ENCODE measurements at regions not wholly inside any gene's neighbourhood (a gene's known extent, or its start where the extent isn't known, plus 50 kb on each side); places are given as distances from the start of the nearest gene placed in this dataset.

DNA sequence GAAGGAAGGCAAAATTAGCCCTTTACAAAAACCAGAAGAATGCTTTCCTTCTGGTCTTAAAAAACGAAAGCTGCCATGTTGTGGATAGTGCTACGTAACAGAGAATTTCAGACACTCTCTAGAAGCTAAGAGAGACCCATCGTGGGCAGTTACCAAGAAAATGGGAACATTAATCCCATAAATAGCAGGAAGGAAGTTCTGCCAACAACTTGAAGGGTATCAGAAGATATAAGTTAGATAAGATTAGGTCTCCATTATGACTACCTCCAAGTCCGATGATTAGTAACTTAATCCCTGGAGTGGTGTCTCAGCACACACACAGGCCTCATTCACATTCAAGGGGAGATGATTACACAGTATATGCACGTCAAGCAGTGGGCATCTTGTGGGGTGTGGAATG, 115.7 kb upstream of the TRPC4 start:
- Histone ChIP-seq H3K27me3 (replicated peaks; ENCODE audit: insufficient read depth) (no peaks in the 10 kb centered on the region), H3K9me3 (no peaks in the 10 kb centered on the region), H3K27ac (no peak overlapping the region), H3K4me3 (no peak overlapping the region), H3K4me1 (replicated peaks) (no peaks in the 10 kb centered on the region), H3K36me3 (no peaks in the 10 kb centered on the region)
- 84% methylated on average over 5 of the region's 5 CpGs for WGBS
- intact Hi-C loops (cut with DNase I), result no loop called here
- DNase-seq (ENCODE audit: low spot score), result no peak
- TF ChIP-seq, protein P1, sequence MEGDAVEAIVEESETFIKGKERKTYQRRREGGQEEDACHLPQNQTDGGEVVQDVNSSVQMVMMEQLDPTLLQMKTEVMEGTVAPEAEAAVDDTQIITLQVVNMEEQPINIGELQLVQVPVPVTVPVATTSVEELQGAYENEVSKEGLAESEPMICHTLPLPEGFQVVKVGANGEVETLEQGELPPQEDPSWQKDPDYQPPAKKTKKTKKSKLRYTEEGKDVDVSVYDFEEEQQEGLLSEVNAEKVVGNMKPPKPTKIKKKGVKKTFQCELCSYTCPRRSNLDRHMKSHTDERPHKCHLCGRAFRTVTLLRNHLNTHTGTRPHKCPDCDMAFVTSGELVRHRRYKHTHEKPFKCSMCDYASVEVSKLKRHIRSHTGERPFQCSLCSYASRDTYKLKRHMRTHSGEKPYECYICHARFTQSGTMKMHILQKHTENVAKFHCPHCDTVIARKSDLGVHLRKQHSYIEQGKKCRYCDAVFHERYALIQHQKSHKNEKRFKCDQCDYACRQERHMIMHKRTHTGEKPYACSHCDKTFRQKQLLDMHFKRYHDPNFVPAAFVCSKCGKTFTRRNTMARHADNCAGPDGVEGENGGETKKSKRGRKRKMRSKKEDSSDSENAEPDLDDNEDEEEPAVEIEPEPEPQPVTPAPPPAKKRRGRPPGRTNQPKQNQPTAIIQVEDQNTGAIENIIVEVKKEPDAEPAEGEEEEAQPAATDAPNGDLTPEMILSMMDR (IDR thresholded peaks at IDR 0.05), result no peak
- TF ChIP-seq POLR2A (IDR thresholded peaks at IDR 0.05), result no peak
- TF ChIP-seq POLR2AphosphoS5 (IDR thresholded peaks at IDR 0.05), result no peak

DNA sequence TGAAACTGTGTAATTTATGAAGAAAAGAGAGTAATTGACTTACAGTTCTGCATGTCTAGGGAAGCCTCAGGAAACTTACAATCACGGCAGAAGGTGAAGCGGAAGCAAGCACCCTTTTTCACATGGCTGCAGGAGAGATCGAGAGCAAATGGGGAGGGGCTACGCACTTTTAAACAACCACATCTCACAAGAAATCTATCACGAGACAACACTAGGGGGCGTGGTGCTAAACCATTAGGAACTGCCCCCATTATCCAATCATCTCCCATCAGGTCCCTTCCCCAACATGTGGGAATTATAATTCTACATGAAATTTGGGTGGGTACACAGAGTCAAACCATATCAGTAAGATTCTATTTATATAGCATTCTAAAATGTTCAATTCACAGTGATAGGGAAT, 114.8 kb upstream of the TRPC4 start:
- Histone ChIP-seq H3K4me1 (replicated peaks) (no peaks in the 10 kb centered on the region), H3K27me3 (replicated peaks; ENCODE audit: insufficient read depth) (no peaks in the 10 kb centered on the region), H3K27ac (no peak overlapping the region), H3K4me3 (no peak overlapping the region), H3K36me3 (no peaks in the 10 kb centered on the region), H3K9me3 (no peaks in the 10 kb centered on the region)
- 88% methylated on average over 6 of the region's 6 CpGs for WGBS
- no peak for TF ChIP-seq POLR2AphosphoS5 (IDR thresholded peaks at IDR 0.05)
- TF ChIP-seq POLR2A (IDR thresholded peaks at IDR 0.05), result no peak
- TF ChIP-seq, protein P1 (IDR thresholded peaks at IDR 0.05), result no peak
- no peak for DNase-seq (ENCODE audit: low spot score)
- intact Hi-C loops (cut with DNase I), result no loop called here

DNA sequence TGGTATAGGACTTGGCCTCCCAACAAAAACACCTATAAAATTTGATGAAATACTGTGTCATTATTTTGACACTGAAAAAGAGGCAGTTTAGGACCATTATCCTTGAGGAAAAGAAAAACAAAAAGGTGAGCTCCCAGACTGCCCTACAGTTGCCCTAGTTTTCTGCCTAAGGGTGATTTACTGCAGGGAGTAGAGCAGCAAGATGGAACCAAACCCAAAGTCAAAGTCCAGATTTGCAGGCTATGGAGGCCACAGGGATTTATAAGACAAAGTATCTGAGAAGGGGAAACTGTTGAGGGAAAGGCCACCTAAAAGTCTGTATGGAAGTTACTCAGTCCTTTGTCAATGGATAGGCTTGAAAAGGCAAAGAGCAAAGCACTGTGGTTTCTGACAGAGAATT, 112.4 kb upstream of the TRPC4 start:
- Histone ChIP-seq H3K36me3 (no peaks in the 10 kb centered on the region), H3K9me3 (no peaks in the 10 kb centered on the region), H3K4me1 (replicated peaks) (no peaks in the 10 kb centered on the region), H3K4me3 (no peak overlapping the region), H3K27me3 (replicated peaks; ENCODE audit: insufficient read depth) (no peaks in the 10 kb centered on the region), H3K27ac (no peak overlapping the region)
- TF ChIP-seq, protein P1 (IDR thresholded peaks at IDR 0.05), result no peak
- TF ChIP-seq POLR2AphosphoS5 (IDR thresholded peaks at IDR 0.05) (no peak), POLR2A (IDR thresholded peaks at IDR 0.05) (no peak)
- intact Hi-C loops (cut with DNase I), result no loop called here
- DNase-seq (ENCODE audit: low spot score), result no peak

DNA sequence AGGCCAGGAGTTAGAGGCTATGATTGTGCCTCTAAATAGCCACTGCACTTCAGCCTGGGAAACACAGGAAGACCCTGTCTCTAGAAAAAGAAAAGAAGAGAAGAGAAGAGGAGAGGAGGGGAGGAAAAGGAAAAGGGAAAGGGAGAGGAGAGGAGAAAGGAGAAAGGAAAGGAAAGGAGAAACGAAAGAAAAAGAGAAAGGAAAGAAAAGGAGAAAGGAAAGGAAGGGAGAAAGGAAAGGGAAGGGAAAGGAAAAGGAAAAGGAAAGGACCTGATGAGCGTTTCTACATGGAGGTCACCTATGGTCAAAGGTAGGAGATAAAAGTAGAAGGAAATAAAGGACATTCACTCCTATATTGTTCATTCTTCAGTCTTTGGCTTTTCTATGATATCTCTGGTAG, 109.1 kb upstream of the TRPC4 start:
- WGBS, result 90% methylated on average over 2 of the region's 2 CpGs
- Histone ChIP-seq H3K27me3 (replicated peaks; ENCODE audit: insufficient read depth) (no peaks in the 10 kb centered on the region), H3K4me1 (replicated peaks) (no peaks in the 10 kb centered on the region), H3K9me3 (no peaks in the 10 kb centered on the region), H3K4me3 (no peak overlapping the region), H3K27ac (no peak overlapping the region), H3K36me3 (no peaks in the 10 kb centered on the region)
- no peak for TF ChIP-seq POLR2AphosphoS5 (IDR thresholded peaks at IDR 0.05)
- TF ChIP-seq, protein P1 (IDR thresholded peaks at IDR 0.05), result no peak
- TF ChIP-seq POLR2A (IDR thresholded peaks at IDR 0.05), result no peak
- intact Hi-C loops (cut with DNase I), result no loop called here
- no peak for DNase-seq (ENCODE audit: low spot score)

DNA sequence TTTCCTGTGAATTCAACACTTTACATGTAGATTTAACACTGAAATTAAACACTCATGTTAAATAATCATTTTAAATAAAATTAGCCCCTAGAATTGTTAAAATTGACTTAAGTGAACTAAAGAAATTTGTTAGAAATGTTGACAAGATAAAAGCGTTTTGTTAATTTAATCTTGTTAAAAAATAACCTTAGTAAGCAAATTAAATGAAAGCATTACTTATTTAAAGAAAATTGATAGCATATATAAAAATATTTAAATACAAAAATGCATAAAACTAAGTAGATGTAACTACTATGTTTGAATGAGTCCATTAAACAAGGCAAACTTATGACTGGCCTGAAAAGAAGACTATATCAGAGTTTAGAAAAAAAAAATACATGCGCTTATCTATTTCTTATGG, 99.0 kb upstream of the TRPC4 start:
- Histone ChIP-seq H3K27ac (no peak overlapping the region), H3K36me3 (no peaks in the 10 kb centered on the region), H3K4me3 (no peak overlapping the region), H3K27me3 (replicated peaks; ENCODE audit: insufficient read depth) (no peaks in the 10 kb centered on the region), H3K9me3 (no peaks in the 10 kb centered on the region), H3K4me1 (replicated peaks) (no peaks in the 10 kb centered on the region)
- TF ChIP-seq POLR2AphosphoS5 (IDR thresholded peaks at IDR 0.05) (no peak), POLR2A (IDR thresholded peaks at IDR 0.05) (no peak)
- TF ChIP-seq, protein P1 (IDR thresholded peaks at IDR 0.05), result no peak
- intact Hi-C loops (cut with DNase I), result no loop called here
- WGBS, result 69% methylated on average over 2 of the region's 2 CpGs
- DNase-seq (ENCODE audit: low spot score), result no peak
